ENCODE measurements at regions not wholly inside any gene's neighbourhood (a gene's known extent, or its start where the extent isn't known, plus 50 kb on each side); places are given as distances from the start of the nearest gene placed in this dataset.

DNA sequence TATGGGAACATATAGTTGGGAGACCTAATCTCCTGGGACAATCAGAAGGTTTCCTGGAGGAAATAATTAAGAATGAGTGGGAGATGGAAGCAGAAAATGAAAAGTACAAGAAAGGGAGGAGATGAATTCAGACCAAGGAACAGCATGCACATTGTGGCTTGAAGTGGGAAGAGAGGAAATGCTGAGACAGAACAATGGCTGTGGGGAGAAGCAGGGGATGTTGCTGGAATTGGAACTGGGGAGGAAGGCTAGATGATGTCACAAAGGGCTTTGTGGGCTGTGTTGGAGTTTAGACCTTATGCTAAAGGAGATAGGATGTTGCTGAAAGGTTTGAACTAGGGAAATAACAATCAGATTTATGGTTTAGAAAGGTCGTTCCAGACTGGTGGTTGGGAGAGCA is 119.5 kb upstream of the DIPK2B start:
- DNase-seq (ENCODE audit: low read depth), result no peak

DNA sequence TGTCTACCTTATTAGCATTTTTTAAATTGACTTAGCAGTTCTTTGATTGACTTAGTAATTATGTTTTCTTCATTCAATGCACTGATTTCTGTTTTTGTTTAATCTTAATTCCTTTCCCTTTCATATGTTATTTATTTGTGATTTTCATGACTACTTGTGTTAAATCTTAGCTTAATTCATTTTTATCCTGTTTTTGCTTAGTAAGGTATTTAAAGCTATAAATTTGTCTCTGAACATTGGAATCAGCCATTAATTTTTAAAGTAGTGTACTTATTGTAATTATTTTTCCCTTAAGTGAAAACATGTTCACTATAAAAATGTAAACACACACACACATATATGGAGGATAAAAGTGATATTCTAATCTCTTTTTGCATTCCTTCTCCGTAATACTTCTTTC is 109.1 kb upstream of the DIPK2B start:
- no peak for DNase-seq (ENCODE audit: low read depth)

DNA sequence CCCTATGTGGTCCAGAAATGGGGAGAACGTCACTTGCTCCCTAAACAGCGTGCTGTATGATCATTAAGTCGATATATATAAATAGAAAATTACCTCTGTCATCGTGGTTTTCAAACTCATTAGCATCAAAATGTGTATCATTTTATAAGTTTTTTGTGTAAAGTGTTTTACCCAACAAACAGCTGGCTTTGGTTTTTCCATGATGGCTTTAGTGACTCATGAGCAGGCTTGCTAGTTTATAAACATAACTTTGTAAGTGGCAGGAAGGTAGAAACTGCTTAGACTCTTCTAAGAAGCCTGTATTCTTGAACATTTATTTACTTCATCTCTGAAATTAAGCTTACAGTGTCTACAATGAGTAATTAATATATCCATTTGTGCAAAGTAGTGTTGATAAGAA is 108.4 kb upstream of the DIPK2B start:
- no peak for DNase-seq (ENCODE audit: low read depth)

DNA sequence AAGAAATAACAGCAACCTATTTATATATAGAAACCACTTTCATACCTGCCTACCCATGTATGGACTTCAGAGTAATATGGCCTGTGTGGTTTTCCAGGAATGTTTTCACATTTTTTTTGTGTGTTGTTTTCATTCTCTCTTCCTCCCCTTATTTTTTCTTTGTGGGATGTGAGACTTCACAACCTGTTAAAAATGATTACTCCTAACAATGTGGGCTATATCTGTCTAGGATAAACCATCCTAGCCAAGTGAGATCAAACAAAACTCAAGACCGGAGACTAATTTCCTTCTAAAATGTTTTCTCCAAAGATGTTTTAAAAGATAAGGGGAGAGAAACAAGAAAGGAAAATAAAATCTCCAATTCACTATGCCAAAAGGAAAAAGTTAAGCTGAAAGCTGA is 106.1 kb upstream of the DIPK2B start:
- no peak for DNase-seq (ENCODE audit: low read depth)

DNA sequence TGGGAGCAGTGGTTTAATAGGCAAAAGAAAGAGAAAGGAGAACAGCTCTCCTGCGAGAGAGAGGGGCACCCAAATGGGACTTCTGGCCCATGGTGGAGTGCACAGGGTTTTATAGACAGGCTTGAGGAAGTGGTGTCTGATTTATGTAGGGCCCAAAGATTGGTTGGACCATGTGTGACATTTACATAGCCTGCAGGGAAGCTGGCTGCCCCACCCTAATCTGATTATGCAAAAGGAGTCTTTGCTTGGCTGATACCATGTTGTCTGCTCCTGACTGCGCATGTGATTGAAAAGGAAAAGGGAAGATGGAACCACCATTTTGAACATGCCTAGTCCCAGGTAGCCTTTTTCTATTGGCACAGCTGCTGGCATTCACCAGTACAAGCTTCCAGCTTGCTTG is 100.0 kb upstream of the DIPK2B start:
- DNase-seq (ENCODE audit: low read depth), result no peak

DNA sequence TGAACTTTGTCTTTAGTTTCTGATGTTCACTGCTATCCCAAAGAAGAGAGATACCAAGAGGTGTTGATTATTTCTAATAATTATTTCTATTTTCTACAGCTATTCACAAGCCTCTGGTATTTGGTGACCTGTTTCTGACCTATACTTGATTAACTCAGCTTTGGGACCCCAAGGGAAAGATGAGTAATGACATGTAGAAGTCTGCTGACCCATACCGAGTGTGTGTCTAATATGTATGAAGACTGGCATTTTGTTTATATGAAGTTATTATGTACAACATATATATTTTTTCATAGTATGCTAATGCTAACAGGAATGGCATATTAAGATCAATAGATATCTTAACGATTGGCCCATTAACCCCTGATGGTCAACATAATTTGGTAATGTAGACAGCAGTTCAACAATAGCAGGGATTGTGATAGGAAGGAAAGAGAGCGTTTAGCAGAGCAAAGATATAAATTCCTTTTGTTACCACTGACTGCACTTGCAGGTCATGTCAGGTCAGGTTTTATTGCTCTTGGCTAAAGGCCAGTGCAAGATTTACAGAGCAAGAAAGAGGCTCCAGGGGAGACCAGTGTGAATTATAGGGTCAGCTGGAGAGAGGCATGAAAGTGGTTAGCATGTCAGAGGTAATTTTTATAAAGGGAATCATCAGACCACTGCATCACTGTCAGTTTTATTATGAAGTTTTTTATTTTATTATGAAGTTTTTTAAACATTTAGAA is 94.7 kb upstream of the DIPK2B start:
- DNase-seq (ENCODE audit: low read depth), result peak; percentile 85

DNA sequence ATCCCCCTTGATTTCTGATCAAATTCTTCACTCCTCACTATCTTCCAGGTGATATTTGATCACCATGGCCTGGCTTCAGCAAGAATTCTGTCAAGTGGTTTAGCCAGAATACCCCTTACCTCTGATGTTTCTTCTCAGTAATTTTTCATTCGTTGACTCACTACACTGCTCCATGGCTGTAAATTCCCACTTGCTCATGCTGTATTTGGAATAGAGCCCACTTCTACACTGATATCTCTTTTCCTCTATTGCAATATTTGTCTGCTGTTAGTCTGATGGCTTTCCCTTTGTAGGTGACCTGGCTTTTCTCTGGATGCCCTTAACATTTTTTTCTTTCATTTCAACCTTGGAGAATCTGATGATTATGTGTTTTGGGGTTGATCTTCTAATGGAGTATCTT is 73.9 kb upstream of the DIPK2B start:
- peak; percentile 13 for DNase-seq (ENCODE audit: low read depth)

DNA sequence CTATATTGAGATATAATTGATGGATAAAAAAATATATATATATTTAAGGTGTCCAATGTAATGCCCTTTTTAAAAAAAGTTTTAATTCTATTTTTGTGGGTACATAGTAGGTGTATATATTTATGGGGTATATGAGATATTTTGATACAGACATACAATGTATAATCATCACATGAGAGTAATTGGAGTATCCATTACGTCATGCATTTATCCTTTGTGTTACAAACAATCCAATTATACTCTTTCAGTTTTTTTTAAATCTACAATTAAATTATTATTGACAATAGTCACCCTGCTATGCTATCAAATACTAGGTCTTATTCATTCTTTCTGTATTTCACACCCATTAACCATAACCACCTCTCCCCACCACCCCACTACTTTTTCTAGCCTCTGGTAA is 66.3 kb upstream of the DIPK2B start:
- DNase-seq (ENCODE audit: low read depth), result no peak

DNA sequence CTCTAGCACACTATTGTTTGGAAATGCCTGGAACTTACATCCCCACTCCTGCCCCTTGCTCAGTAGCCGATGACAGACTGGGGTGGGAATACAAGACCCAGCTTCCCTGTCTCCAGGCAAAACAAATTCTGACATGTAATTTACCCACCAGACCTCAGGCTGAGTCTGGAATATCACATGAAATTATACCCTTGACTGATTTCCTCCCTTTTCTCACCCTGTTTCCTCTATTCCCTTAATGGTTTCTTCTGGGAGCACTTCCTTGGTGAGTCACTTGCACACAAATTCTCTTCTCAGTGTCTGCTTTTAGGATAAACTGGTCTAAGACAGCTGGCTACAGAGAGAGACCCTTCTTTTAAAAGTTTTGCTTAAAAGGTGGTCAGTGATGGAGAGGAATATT is 65.8 kb upstream of the DIPK2B start:
- DNase-seq (ENCODE audit: low read depth), result peak; percentile 79

DNA sequence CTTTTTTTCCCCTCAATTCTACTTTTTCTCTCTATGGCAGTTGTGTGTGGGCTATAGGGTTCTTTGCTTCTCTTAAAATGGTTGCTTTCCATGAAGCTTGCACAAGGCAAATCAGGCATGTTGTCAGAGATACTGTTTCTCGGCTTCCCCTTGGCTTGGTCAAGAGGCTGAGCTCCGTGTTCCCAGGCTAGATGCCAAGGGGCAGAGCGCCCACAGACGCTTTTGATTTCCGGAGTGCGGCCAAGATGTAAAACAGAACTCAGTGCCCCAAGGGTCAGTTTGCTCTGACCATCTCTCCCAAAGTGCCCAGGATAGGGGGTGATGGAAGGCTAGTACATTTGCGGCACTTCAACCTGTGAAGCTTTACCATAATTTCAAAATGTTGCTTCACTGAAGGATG is 64.2 kb upstream of the DIPK2B start:
- DNase-seq (ENCODE audit: low read depth), result no peak

DNA sequence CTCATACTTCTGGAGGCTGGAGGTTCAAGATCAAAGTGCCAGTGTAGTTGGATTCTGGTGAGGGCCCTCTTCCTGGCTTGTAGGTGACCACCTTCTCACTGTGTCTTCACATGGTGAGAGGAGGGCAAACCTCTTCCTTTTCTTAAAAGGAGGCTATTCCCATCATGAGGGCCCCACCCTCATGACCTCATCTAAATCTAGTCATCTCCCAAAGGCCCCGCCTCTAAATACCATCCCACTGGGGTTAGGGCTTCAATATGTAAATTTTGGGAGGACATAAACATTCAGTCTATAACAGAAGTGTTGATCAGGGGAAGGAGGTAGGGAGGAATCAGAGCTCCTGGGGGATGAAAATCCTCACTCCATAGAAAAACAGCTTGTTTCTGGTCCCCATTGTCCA is 60.8 kb upstream of the DIPK2B start:
- DNase-seq (ENCODE audit: low read depth), result no peak

DNA sequence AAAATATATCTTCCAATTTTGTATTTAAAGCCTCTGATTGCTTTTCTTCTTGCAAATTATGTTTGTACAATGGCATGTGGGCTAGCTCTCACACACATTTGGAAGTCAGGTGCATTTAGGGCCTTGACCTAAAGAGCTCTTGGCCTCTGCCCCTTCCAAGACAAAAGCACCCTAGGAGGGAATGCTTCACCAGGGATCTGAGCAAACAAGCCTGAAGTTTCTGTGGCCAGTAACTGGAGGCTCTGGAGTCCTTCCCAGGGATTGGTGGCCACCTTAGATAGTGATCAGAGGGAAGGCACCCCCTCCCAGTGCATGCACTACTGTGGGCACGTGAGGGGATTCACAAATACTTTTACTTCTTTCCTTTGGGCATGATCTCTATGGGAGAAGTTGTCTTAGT is 60.3 kb upstream of the DIPK2B start:
- DNase-seq (ENCODE audit: low read depth), result no peak

DNA sequence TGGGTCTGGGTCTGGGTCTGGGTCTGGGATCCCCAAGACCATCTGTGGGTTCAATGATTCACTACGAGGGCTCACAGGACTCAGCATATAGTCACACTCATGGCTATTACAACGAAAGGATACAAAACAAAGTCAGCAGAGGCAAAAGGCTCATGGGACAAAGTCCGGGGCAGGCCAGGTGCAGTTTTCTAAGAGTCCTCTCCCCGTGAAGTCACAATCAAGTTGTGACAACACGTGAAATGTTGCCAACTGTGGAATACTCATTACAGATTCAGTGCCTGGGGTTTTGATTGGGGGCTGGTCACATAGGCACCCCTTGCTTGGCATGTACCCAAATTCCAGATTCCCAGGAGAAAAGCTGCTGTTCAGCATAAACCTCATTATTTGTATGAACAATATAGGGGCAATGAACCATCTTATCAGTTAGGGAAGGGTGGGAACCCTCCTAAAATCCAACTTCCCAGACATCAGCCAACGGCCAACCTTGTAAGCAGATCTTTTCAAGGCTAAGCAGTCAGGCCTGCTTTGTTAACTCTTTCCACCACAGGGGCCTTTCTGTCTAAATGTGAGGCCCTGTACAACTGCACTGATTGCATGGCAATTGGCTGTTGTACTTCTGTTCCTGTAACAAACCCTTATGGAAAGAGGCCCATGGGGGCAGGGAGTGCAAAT is 58.2 kb upstream of the DIPK2B start:
- DNase-seq (ENCODE audit: low read depth), result no peak

Measured in renal cortical epithelial cell (primary cell).